HG03432 (cell line): ENCODE measurements at regions not wholly inside any gene's neighbourhood (a gene's known extent, or its start where the extent isn't known, plus 50 kb on each side); places are given as distances from the start of the nearest gene placed in this dataset.
"Not testable (repeated sequence)": the region's sequence is repeated elsewhere in the genome, so short reads cannot be mapped to it uniquely, and the experiment has no call there.

ENCODE experiments used
- ATAC-seq: cut with Tn5 transposase; IDR thresholded peaks from one replicate; pipeline ENCODE4 v1.9.1; 2021; ENCODE audit warnings: mild to moderate bottlenecking, moderate library complexity; ENCODE audit not compliant: unreplicated experiment

GRCh38 chrX:112577146-112577545 is 102.6 kb downstream of the LHFPL1 start:
- ATAC-seq, result no peak

- ATAC-seq, result peak; percentile 80
These were observed 108.3 kb downstream of the LHFPL1 start for GRCh38 chrX:112571388-112571787.

DNA sequence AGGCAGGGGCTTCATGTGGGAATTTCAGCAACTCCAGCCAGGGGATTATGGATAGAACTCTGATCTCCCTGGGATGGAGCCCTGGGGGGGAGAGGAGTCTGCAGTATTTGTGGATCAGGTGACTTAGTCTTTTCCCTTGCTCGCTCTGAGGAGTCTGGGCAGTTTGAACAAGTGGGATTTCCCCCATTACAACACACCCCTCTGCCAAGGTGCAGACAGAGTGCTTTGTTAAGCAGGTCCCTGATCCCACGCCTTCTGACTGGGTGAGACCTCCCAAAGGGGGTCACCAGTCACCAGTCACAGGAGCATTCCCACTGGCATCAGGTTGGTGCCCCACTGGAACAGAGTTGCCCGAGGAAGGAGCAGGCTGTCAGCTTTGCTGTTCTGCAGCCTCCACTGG is 123.9 kb downstream of the LHFPL1 start:
- ATAC-seq, result no peak

DNA sequence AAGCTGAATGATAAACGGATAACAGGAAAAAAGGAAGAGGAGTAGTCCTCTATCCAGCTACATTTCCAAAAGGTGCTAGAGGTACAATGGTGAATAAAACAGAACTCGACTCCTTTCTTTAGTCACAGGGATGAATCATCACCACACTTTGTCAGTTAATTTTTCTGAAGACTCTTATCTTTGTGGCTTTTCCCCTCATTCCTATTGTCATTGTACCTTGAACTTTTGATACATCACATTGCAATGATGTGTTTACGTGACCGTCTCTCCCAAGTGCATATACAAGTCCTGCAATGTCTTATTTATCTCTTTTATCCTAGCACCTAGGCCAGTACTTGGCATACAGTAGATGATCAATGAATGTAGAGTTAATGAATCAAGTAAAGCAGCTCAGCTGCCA is 134.7 kb downstream of the LHFPL1 start:
- ATAC-seq, result no peak

DNA sequence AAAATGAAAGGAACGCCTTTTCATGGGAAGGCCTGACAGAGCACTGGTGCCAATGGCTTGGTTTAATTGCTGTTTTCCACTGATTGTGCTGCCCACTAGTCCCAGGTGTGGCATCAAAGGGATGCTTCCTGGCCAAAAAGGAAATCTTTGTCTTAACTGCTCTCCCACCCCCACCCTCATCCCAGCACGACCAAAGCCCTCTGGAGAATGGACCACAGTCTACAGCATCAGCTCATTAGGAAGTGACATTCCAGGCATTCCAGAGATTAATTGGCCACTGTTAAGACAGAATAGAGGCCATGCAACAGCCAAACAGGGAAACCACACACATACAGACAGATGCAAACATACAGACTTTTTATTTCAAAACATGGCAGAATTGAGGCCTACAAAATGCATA is 143.2 kb downstream of the LHFPL1 start:
- ATAC-seq, result no peak

DNA sequence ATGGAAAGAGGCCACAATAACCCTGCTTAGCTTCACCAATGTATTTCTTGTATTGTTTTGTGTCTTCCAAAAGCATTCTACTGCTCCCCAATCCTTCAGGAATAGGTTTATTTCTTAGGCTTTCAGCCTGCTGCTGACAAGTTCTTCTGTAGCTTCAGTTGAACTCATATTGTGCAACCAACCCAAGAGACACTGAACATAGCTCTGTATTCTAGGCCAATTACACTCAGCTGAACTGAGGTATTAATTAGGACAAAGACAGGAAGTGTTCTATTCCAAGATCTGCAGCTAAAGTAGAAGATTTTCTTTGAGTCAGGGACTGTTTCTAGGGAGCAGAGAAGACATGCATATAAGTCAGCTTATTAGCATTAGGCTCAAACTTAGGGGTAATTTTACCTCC is 151.8 kb downstream of the LHFPL1 start:
- ATAC-seq, result no peak

DNA sequence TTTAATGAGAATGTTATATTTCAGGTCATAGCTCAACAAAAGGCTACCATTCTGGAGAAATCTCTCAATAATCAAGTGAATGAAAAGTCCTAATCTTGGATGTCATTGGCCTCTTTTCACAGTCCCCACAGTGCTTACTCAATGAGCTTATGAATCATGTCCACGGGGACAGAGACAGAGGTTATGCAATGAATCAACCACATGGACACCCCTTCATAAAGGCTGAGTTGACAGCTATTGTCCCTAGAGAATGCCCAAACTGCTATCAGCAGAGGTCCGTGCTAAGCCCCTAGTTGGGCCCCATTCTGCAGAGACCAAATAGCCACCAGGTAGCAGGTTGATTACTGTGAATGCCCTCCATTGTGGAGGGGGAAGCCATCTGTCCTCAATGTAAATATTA is 158.1 kb downstream of the LHFPL1 start:
- no peak for ATAC-seq

- no peak for ATAC-seq
These were observed 159.6 kb downstream of the LHFPL1 start for GRCh38 chrX:112520124-112520523.

- ATAC-seq, result no peak
These were observed 166.6 kb downstream of the LHFPL1 start for GRCh38 chrX:112513154-112513553.

GRCh38 chrX:112512509-112512908 is 167.2 kb downstream of the LHFPL1 start:
- no peak for ATAC-seq

GRCh38 chrX:112510629-112511028 is 169.1 kb downstream of the LHFPL1 start:
- no peak for ATAC-seq

GRCh38 chrX:112477653-112478052 is 202.1 kb downstream of the LHFPL1 start:
- ATAC-seq, result no peak

- no peak for ATAC-seq
These were observed 206.1 kb downstream of the LHFPL1 start for GRCh38 chrX:112473654-112474053.

- no peak for ATAC-seq
These were observed 209.2 kb downstream of the LHFPL1 start for GRCh38 chrX:112470551-112470950.

- not testable (repeated sequence) for ATAC-seq
These were observed 217.7 kb downstream of the LHFPL1 start for GRCh38 chrX:112461949-112462450.

DNA sequence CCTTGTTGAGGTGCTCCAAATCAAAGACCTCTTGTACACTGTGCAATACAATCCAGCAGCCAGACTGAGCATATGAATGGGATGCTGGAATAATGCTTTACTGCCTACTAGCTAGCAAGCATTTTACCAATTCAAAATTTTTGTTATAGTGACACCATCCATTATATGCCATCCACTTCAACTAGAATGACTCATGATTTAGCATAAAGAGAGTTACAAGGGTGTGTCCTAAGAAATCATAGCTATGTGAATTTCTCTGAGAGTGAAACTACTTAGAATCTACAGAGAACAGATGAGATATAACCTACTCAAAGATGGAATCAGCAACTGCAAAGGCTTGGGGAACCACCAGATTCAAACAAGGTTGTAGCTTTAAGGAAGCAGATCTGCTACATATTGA is 221.9 kb downstream of the LHFPL1 start:
- ATAC-seq, result no peak

DNA sequence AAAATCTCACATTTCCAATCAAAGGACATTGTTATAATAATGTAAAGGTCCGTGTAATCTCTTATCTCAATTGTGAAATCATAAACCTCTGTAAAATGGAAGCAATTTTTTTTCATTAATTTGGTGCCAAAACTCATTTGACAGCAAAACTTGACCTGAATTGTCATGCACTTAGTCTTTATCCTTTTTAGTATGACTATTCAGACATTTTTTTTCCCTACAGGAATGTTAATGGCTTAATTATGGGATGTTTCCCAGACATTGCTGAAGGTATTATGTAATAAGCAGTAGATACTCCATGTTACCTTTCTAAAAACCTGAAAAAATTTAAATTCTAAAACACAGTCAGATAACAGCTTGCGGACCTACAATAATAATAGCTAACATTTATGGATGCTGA is 228.9 kb downstream of the LHFPL1 start:
- ATAC-seq, result no peak

- ATAC-seq, result no peak
These were observed 239.5 kb downstream of the LHFPL1 start for GRCh38 chrX:112440277-112440676.

DNA sequence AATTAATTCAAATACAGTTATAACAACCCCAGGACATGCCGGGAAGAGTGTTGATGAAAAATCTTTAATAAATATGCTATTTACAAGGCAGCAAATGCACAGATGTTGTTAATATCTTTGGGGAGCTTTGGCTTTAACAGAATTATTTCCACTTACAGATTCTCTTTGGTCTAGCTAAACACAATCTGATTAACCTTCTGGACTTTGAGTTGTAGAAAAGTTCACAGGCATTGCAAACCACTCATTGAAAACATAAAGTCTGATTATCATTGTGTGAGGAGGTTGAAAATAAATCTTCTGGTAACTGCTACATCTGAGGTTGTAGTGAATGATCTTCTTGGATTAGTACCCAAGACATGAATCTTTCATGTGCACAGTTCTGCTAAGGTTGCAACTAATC is 255.6 kb downstream of the LHFPL1 start:
- ATAC-seq, result no peak

DNA sequence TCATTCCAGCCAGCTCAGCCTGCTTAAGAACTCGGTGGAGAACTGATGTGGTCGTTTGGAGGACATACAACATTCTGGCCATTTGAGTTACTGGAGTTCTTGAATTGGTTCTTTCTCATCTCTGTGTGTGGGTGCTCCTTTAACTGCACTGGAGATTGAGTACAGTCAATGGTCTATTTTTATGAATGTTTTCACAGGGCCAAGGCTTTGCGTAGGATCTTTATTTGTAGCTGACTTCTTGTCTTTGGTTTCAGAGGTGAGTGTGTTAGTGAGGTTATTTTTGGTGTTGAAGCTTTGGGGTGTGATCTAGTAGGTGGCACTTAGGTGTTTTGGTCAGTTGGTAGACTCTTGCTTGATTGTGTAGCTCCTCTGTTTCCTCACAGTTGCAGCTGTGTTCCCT is 288.4 kb downstream of the LHFPL1 start:
- ATAC-seq, result no peak

GRCh38 chrX:112381649-112382298 is 298.0 kb downstream of the LHFPL1 start:
- not testable (repeated sequence) for ATAC-seq

DNA sequence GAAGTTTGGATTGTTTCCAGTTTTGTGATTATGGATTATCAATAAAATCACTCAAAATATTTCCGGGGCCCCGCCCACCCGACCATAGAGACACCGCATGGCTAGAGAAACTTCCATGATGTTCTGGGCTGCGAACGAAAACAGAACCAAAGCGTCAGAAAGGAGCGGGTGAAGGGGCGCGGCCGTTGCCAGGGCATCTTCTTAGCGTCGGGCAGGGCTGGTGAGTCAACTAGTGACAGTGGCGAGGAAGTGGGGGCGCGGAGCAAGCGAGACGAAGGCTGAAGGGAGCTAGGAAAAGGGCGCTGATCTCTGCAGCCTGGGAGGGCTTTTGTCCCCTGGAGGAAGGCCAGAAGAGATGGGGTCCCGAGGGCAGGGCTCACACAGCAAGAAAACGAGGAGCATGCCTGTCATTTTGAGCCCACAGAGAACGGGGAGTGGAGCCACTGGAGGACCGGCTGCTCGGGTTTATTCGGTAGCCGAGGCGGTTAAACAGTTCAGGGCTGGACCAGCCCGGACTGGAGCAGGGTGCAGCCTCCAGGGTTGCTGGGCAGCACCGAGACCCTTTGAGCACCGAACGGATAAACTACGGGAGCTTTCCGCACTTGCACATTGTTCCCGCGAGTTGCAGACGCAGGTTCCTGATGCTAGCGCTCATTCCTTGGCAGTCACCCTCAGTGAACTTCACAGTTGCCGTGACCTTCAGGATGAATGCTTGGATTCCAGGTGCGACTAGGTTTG is 298.1 kb upstream of the TRPC5 start:
- no peak for ATAC-seq
